HFFc6 (cell line): ENCODE measurements at regions not wholly inside any gene's neighbourhood (a gene's known extent, or its start where the extent isn't known, plus 50 kb on each side); places are given as distances from the start of the nearest gene placed in this dataset.

Experiments
- DNase-seq: peaks from one replicate; pipeline ENCODE4 v3.0.0-alpha.2; 2018
- H3K27ac Mint-ChIP-seq: 2 replicates; pipeline ENCODE4 v1.8.0; 2020; ENCODE audit warnings: mild to moderate bottlenecking, mixed read lengths
- H3K27me3 Mint-ChIP-seq: 2 replicates; pipeline ENCODE4 v1.8.0; 2021; ENCODE audit warnings: mild to moderate bottlenecking, moderate library complexity, mixed read lengths; ENCODE audit not compliant: insufficient read depth
- H3K36me3 Mint-ChIP-seq: 2 replicates; pipeline ENCODE4 v1.8.0; 2021; ENCODE audit warnings: low read depth, mixed read lengths
- H3K4me1 Mint-ChIP-seq: 2 replicates; pipeline ENCODE4 v1.8.0; 2020; ENCODE audit warnings: low read depth, mixed read lengths
- H3K4me3 Mint-ChIP-seq: 2 replicates; pipeline ENCODE4 v1.8.0; 2020; ENCODE audit warnings: mild to moderate bottlenecking, moderate library complexity, mixed read lengths
- H3K9me3 Mint-ChIP-seq: 2 replicates; pipeline ENCODE4 v1.8.0; 2020; ENCODE audit warnings: mild to moderate bottlenecking, mixed read lengths
- CTCF ChIP-seq: fragments of 200-600 bp; sonication (generic); IDR thresholded peaks from 2 replicates; pipeline ENCODE4 v1.5.0; 2021; ENCODE audit warnings: antibody characterized with exemption, mild to moderate bottlenecking

DNA sequence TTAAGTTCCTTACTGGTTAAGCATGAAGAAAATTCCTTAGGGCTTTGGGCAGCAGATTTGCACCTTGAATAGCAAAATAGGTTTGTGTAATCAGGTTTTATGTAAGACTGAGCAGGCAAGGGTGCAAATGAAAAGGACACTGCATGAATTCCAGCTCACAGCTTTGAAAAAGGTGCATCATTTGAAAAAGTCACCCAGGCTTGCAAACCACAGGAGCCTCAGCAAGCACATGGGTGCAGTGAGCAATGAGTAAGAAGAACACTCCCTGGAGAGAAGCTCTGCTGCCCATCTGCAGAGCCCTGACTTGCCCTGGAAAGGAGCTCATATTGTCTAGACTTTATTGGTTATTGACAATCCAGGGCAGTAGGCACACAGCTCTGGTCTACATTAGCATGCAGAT, 165.6 kb upstream of the KCNJ16 start:
- no peak for TF ChIP-seq CTCF
- no peak overlapping the region for H3K4me3 Mint-ChIP-seq
- H3K36me3 Mint-ChIP-seq, result no peaks in the 10 kb centered on the region
- no peaks in the 10 kb centered on the region for H3K9me3 Mint-ChIP-seq
- no peak for DNase-seq
- H3K27me3 Mint-ChIP-seq, result peaks cover 2% of the 10 kb centered on the region
- peaks cover 15% of the 10 kb centered on the region for H3K4me1 Mint-ChIP-seq
- H3K27ac Mint-ChIP-seq, result no peak overlapping the region

- DNase-seq, result no peak
Measured at GRCh38 chr17:69912805-69913204, 162.2 kb upstream of the KCNJ16 start.

DNA sequence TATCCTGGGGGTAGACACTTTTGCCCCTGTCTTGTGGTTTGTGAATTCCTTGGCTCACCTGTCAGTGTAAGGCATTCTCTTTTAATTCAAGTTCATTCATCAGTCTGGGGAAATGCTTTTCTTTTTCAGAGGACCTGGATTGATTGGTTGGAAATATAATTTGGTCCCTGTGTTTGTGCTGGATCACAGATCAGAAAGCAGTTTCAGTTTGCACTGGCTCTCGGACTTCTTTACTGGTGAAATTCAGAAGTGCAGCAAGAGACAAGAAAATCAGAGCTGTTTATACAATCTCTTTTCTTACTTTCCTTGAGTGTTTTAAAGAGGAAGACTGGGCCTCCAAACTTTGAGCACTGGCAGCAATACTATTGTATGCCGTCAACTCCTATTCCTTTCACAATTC, 161.8 kb upstream of the KCNJ16 start:
- Mint-ChIP-seq H3K4me1 (peaks cover 15% of the 10 kb centered on the region), H3K27ac (no peak overlapping the region), H3K27me3 (peaks cover under 1% of the 10 kb centered on the region; the same call in 1 of the 2 replicates), H3K9me3 (no peaks in the 10 kb centered on the region), H3K36me3 (no peaks in the 10 kb centered on the region), H3K4me3 (peak overlapping the region; percentile 58; the same call in 1 of the 2 replicates)
- no peak for DNase-seq
- peak; percentile 6; the same call in 1 of the 2 replicates for TF ChIP-seq CTCF

More at GRCh38 chr17:69912805-69913204, 162.2 kb upstream of the KCNJ16 start:
- no peaks in the 10 kb centered on the region for H3K36me3 Mint-ChIP-seq
- H3K27me3 Mint-ChIP-seq, result peaks cover 2% of the 10 kb centered on the region
- TF ChIP-seq CTCF, result no peak
- H3K9me3 Mint-ChIP-seq, result no peaks in the 10 kb centered on the region
- H3K4me3 Mint-ChIP-seq, result no peak overlapping the region; the same call in 1 of the 2 replicates
- no peak overlapping the region for H3K27ac Mint-ChIP-seq
- peaks cover 15% of the 10 kb centered on the region for H3K4me1 Mint-ChIP-seq

DNA sequence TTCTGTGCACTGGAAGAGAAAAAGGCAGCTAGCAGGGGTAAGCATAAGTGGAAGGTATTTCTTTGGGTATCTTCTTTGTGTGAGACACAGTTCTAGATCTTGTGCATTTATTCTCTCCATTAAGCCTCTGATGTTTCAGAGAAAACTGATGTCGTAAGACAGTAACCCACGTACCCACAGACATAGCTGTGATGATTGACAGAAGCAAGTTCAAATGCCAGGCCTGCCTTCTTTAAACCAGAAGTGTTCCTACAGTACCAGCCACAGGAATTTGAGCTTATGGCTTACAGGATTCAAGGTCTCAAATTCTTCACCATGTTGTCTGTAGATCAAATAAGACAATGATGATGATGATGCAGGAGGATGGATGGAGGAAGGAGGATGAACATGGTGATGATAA, 161.4 kb upstream of the KCNJ16 start:
- TF ChIP-seq CTCF, result peak; percentile 0; the same call in 1 of the 2 replicates
- no peaks in the 10 kb centered on the region for H3K36me3 Mint-ChIP-seq
- no peaks in the 10 kb centered on the region for H3K9me3 Mint-ChIP-seq
- peak overlapping the region; percentile 58; the same call in 1 of the 2 replicates for H3K4me3 Mint-ChIP-seq
- no peak for DNase-seq
- no peak overlapping the region for H3K27ac Mint-ChIP-seq
- H3K4me1 Mint-ChIP-seq, result peaks cover 14% of the 10 kb centered on the region
- H3K27me3 Mint-ChIP-seq, result no peaks in the 10 kb centered on the region; the same call in 1 of the 2 replicates

DNA sequence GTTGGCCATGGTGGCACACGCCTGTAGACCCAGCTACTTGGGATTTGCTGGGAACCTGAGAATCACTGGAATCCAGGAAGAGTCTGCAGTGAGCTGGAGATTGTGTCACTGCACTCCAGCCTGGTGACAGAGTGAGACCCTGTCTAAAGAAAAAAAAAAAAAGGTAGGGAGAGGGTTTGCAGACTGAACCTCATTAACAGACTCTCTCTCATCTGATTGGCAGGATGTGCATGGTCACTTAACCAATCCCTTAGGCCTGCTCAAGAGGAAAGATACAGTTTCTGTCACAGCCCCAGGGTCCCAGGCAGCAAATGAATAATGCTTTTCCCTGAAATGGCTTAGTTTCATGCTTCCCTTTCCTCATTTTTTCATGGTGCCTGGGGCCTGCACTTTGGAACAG, 160.5 kb upstream of the KCNJ16 start:
- Mint-ChIP-seq H3K4me1 (peaks cover 9% of the 10 kb centered on the region; the same call in 1 of the 2 replicates), H3K9me3 (no peaks in the 10 kb centered on the region), H3K36me3 (no peaks in the 10 kb centered on the region), H3K27ac (no peak overlapping the region), H3K4me3 (no peak overlapping the region), H3K27me3 (no peaks in the 10 kb centered on the region; the same call in 1 of the 2 replicates)
- TF ChIP-seq CTCF, result no peak
- no peak for DNase-seq

DNA sequence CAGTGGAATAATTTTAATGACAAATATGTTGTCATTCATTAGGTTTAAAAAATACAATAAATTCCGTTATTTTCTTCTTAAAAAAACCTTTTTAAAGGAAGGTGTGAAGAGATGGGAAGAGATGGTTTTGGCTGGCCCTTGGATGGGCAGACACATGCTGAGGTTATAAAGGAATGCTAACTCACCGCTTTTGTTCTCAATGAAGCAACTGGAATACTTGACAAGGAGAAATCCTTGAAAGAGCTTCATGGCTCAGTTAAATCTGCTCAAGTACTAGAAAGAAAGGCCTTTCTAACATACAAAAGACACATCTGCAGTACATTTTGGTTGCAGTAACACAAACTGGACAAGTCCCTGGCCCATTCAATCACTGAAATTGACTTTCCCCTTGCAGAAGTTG, 158.3 kb upstream of the KCNJ16 start:
- no peaks in the 10 kb centered on the region for H3K36me3 Mint-ChIP-seq
- no peaks in the 10 kb centered on the region; the same call in 1 of the 2 replicates for H3K27me3 Mint-ChIP-seq
- H3K27ac Mint-ChIP-seq, result no peak overlapping the region
- peaks cover 9% of the 10 kb centered on the region; the same call in 1 of the 2 replicates for H3K4me1 Mint-ChIP-seq
- H3K9me3 Mint-ChIP-seq, result no peaks in the 10 kb centered on the region
- DNase-seq, result no peak
- no peak for TF ChIP-seq CTCF
- H3K4me3 Mint-ChIP-seq, result no peak overlapping the region
